Left hindlimb (tissue), 1 donor: ENCODE measurements at regions not wholly inside any gene's neighbourhood (a gene's known extent, or its start where the extent isn't known, plus 50 kb on each side); places are given as distances from the start of the nearest gene placed in this dataset.
"Not testable (repeated sequence)": the region's sequence is repeated elsewhere in the genome, so short reads cannot be mapped to it uniquely, and the experiment has no call there.

Source experiments
- DNase-seq: peaks from one replicate; pipeline ENCODE4 v3.0.0-alpha.2; 2018

DNA sequence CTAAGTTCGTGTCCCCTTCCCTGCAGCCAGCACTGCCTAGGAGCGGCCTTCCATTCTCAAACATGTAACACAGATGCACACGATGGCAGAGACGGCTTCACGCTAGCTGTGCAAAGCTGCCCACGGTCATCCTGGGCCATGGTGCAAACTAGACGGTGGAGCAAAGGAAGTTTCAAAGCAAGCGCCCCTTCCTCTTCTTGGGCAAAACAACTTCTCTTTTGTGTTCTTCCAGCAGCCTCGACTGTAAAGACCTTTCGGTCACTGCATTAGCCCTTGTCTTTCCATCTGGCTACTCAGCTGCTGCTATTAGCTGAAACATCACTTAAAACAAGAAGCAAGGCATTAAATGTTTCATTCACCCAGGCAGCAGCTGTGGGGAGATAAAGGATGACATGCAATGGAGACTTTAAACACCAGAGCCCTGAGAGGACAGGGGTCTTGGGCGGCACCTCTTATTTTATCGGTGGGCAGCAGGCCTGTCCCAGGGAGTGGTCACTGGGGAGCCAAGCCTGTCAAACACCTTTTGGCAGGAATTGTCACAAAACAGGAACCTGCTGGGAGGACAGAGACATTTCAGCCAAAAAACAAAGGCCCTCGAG lies 214.8 kb downstream of the KLF6 start:
- no peak for DNase-seq

DNA sequence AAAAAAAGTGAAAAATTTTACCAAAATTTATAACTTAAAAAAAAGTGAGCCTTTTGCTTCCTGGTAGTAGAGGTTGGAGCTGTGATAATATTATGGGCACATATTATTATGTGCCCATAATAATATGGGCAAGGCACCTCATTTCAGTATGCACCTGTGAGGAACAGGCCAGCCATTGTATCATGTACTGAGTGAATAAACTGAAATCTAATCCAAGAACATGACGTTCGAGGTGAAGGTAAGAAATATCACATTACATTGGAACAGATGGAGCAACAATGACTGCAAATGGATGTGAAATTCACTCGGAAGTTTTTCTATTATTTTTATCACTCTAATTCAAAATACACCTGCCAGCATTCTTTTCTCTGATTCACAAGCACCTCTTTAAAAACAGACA lies 216.0 kb downstream of the KLF6 start:
- DNase-seq: no peak

DNA sequence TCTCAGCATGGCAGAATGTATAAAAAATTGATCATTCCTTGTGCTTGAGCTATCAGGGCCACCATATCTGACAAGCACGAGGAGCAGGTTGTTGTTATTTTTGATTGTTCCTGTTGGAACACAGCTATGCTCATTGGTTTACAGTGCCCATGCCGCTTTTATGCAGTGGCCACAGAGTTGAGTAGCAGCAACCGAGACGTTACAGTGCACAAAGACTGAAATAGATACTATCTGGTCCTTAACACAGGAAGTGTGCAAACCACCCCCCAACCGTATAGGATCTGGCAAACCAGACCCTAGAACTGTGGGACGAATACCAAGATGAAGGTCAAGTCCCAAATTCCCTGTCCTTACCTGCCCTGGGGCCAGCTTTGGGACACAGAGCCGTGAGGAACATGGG lies 216.6 kb downstream of the KLF6 start:
- DNase-seq: no peak

DNA sequence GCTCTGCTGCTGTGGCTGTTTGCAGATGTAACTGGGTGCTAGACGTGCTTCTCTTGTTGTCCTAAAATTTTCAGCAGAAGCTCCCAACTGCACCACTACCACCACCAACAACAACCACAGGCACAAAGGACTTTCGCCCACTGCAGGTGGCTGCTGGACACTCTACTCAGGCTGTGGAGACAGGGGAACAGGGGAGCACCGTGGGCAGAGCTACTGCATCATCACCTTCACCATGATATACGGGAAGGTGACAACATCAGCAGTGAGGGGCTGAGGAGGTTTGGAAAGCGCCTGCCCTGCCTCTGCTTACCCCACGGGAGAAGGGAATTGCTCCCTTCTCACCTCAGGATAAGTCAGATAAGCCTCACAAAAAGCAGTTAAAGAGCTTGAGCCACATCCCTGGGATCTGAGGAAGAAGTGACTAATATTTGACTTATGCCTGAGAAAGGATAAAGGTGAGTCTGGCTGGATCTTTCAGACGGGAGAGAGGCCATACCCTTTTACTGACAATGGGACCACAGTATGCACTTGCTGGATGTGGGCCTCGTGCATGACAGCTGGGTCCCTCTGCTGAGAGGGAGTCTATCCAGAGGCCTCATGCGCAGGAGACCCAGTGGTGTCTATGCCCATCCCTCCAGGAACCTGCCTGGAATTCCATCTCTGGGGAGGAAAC lies 217.6 kb downstream of the KLF6 start:
- DNase-seq: no peak

GRCh38 chr10:3566627-3567026 lies 218.4 kb downstream of the KLF6 start:
- DNase-seq: no peak

DNA sequence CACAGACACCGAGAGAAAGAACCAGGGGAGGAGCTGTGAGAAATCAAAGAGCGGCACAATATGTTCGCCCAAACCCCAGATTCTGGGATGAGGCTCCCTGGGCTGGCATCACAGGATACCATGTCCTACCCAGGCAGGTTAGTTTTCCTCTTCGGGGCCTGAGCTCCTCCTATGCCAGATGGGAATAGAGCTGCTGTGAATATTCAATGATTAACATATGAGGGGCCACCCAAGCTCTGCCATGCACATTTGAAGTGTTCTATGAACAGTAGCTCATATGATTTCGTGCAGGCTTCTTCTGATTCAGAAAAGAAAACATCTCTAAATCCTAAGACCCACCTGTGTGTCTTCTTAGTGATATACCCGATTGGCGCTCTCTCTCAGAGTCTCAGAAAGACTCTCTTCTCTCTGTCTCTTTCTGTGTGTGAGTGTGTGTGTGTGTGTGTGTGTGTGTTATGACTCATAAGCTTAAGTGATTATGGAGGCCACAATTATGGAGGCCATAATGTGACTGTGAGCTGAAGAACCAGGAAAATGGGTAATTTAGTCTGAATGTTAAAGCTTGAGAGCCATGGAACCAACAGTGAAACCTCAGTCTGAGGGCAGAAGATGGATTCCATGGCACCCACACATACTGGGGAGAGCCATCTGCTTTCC lies 220.5 kb downstream of the KLF6 start:
- no peak for DNase-seq

GRCh38 chr10:3563298-3563697 lies 221.7 kb downstream of the KLF6 start:
- DNase-seq: no peak

DNA sequence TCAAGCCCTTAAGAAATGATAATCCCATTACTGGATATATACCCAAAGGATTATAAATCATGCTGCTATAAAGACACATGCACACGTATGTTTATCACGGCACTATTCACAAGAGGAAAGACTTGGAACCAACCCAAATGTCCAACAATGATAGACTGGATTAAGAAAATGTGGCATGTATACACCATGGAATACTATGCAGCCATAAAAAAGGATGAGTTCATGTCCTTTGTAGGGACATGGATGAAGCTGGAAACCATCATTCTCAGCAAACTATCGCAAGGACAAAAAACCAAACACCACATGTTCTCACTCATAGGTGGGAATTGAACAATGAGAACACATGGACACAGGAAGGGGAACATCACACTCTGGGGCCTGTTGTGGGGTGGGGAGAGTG lies 224.4 kb downstream of the KLF6 start:
- DNase-seq: not testable (repeated sequence)

DNA sequence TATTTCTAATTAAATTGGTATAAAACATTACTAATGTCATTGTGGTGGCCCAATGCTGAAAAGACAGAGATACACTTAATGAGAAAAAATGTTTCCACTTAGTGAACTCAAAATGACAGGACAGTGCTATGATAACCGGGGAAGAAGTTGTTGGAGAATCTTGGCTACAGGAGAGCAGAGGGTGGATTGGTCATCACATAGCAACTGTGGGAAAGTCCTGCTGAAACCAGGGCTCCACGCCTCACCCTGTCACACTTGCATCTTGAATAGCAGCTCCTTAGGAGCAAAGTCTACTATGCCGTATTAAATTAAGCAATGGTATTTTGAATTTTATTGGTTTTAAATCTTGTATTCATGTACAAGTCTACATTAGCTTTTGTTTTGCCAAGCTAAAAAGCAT lies 225.5 kb downstream of the KLF6 start:
- no peak for DNase-seq

GRCh38 chr10:3559011-3559410 lies 226.0 kb downstream of the KLF6 start:
- DNase-seq: no peak

- DNase-seq: not testable (repeated sequence)
Observed at GRCh38 chr10:3556191-3557017, 228.6 kb downstream of the KLF6 start.

- no peak for DNase-seq
Observed at GRCh38 chr10:3554121-3554522, 230.9 kb downstream of the KLF6 start.

DNA sequence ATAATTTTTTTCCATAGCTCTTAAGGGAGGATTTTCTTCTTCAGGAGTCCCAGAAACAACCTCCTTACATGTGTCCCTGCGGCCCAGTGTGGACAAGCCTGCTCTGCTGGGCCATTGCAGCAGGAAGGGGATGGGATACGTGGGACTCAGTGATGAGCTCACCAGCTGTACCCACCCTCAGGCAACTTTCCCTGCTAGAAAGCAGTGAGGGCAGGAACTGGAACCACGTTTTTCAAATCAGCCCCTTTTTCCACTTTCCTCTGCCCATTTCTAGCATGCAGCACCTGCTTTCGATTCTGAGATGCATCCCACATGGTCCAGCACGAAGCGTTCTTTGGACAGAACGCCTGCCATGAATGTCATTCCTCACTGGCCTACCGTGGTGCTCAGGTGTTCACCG lies 232.7 kb downstream of the KLF6 start:
- DNase-seq: no peak

DNA sequence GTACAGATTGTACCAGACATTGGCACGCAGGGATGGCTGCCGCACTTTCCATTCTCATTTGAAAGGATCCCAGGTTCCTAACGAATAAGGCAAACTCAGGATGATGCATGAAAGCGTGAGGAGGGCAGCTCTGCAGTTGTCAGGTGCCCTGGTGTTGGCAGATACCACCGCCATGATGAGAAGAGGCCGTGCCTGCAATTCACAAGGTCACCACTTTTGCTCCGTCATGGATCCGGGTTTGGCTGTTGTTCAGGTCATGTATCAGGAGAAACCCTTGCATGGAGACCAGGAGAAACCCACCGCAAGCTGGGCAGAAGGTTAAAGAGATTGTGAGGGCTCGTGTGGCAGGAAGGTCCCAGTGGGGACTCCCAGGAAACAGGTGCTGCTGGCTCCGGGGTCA lies 233.2 kb downstream of the KLF6 start:
- no peak for DNase-seq

DNA sequence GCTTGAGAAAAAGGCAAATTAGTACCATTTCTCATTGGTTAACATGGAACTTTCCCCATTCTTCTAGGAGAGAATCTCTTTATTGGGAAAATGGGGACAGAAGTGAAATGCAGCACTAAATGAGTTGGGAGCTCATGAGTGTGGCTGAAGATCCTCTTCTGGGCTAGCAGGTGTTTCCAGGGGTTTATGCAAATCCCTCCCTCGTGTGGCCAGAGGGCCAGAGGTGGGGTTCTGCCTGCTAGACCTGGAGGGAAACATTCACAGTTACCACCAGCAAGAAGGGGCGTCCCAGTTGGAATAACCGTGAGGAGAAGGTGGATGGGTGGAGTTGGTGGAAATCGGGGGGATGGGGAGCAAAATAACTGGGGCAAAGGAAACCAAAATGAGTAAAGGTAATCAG lies 235.9 kb downstream of the KLF6 start:
- no peak for DNase-seq

DNA sequence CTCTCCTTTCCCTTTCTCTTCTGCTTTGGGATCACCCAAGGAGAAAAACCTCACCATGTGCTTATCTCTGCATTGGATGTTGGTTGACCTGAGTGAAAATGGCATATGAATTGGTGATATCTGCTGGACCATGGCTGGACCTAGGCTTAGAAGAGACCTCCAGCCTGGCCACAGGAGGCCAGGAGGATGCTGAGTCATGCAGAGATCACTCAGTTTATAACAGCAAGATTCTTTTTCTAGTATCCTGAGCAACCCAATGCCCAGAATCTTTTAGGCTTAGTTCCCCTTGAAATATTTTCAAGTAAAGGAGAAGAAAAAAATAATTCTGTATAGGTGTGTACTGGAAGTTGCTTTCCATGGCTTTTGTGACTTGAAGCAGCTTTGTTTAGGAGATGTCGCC lies 236.3 kb downstream of the KLF6 start:
- DNase-seq: no peak

DNA sequence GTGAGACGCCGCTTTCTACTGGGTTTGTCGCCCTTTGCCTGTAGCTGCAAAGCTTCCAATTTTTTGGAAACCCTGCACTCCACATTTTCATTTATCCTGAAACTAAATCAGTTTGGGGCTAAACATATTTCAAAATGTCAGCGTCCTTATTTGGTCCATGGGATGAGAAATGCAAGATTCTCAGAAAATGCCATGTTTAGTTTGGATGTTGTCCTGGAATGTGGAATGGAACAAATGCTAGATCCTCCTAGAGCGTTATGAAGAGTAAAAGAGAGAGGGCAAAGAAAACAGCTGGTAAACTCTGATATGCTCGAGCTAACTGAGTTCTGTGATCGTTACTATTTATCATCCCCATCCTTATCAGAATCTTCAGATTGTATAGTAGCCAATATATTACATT lies 236.9 kb downstream of the KLF6 start:
- DNase-seq: no peak

DNA sequence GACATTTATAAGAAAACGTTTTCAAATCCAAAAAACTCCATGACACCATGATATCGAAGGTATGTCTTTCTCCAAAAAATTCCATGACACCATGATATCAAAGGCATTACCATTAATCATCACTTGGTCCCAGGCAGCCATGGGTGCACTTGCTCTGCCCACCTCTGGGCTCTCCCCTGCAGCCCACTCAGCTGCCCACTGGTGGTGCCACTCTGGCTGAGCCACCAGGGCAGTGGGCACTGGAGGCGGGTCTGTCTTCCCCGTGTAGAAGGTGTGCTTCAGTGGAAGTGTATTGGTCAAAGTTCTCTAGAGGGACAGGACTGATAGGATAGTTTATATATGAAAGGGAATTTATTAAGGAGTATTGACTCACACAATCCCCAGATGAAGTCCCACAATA lies 240.4 kb downstream of the KLF6 start:
- DNase-seq: no peak

GRCh38 chr10:3542185-3542611 lies 242.8 kb downstream of the KLF6 start:
- DNase-seq: no peak

DNA sequence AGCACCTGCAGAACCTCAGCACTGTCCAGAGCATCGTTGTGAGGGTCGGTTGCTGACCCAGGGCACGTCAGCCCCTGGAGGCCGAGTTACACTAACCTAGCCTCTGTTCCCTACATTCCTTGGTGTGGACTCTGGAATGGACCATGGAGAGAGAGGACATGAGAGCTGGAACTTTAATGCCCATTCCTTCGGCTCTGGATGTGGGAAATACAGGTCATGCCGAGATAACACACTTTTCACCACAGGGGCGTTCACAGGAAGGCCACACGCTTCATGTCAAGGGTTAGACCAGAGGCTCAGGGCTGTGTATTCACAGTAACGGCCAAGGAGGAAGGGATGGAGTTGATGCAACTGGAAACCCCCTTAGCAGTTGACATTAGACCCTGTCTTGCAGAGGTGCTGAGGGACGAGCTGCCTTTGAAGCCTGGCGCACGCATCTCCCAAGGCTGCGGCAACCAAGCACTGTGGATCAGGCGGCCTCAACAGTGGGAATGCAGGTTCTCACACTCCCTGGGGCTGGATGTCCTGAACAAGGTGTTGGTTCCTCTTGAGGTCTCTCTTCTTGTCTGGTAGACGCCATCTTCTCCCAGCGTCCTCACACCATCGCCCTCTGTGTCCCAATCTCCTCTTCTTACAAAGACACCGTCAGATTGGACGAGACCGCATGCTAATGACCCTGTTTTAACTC lies 245.2 kb downstream of the KLF6 start:
- DNase-seq: no peak

DNA sequence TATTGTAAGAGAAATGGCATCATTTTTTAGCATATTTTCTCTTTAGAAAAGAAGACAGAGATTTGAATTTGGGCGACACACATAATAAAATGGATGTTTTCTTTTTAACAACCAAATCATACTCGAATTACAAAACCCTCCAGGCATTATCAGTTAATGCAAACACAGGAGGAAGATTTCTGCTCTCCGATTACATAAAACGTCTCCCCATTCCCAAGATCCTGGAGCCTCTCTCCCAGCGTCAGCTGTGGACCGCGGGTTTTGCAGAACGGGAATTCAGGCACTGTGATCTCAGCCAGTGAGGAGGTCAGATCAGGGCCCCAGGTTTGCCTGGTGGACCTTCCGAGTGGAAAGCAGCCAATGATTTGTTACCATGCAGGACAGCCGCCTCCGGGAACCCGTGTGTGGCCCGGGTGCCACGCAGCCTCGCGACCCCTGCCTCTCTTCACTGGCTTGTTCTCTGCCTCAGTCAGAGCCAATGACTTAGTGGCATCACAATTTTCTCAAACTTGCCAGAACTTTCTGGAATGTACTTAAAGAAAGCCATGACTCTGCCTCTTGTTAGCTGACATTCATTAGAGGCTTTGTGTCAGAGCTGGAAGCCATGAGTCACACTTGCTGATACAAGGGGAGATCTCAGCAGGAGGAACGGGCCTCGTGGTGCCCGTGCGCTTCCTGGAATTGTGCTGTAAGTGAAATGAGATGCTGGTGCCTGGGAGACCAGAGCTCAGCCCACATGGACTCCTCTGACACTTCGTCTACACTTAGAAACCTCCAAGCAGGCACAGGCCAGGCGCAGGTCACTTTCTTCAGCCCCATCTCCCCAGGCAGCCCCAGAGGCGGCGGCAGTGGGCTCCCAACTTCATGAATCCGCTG lies 246.1 kb downstream of the KLF6 start:
- DNase-seq: no peak

DNA sequence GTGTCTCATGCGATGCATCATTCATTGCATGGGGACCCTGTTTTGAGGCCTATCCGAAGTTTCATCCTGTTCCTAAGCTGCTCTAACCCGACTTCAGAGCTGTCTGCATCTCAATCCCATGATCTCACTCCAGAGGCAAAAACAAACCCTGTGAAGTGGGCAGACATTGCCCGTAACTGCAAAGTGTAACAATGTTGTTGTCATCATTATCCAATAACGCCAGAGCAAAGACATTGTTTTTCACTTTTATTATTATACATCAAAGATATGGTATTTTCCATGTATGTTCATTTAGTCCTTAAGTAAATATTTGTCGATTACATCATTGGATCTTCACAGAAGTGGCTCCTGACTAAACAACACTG lies 246.7 kb downstream of the KLF6 start:
- no peak for DNase-seq
